ENCODE measurements at regions not wholly inside any gene's neighbourhood (a gene's known extent, or its start where the extent isn't known, plus 50 kb on each side); places are given as distances from the start of the nearest gene placed in this dataset.
"Not testable (repeated sequence)": the region's sequence is repeated elsewhere in the genome, so short reads cannot be mapped to it uniquely, and the experiment has no call there.

DNA sequence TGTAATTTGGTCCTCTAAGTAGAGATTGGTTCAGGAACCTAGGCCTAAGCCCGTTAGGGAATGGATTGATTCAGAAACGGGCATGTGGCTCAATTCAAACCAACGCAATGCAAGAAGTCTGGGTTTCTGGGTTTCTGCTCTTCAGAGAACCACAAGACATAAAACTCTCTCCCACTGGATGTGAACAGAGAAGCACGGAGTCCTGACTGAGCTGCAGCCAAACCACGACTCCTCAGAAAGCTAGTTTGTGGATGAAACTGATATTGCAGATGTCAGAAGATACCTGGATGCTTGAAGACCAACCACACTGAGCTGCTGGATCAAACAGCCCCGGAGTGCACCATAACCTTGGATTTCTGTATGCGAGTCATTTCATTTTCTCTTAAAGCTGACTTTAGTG, 50.0 kb downstream of the SOD2 start:
- Mint-ChIP-seq H3K9me3 (peaks cover under 1 to 35% (median 12%) of the 10 kb centered on the region in 7 donors), H3K27me3 (no peaks in the 10 kb centered on the region), H3K36me3 (peaks cover 18 to 20% of the 10 kb centered on the region in 2 donors), H3K27ac (no peak overlapping the region), H3K4me1 (no peaks in the 10 kb centered on the region), H3K4me3 (no peak overlapping the region)
- no peak for ATAC-seq (ENCODE audit: low read depth in 2 of 2)
- DNase-seq = no peak

DNA sequence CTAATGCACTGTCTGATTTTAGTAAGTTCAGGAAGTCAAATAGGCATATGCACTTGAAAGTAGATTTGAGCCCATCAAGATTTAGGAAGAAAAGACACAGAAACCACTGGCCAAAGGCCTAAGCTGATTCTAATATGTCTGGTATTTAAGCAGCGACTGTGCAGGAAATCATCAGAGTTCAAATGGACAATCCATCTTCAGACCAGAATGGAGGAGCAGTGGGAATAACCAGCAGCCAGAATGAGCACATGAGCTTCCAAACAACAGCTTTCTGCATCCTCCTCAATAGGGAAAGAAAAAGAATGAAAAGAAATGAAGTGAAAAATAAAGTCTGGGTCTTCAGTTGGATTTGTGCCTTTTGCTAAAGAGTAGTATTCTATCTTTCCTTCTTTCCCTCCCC, 50.6 kb downstream of the SOD2 start:
- Mint-ChIP-seq H3K27me3 (no peaks in the 10 kb centered on the region), H3K27ac (no peak overlapping the region), H3K4me1 (no peaks in the 10 kb centered on the region), H3K9me3 (peaks cover 4 to 38% (median 14%) of the 10 kb centered on the region in 7 donors), H3K36me3 (peaks cover 22 to 23% of the 10 kb centered on the region in 2 donors), H3K4me3 (no peak overlapping the region)
- DNase-seq = no peak
- ATAC-seq (ENCODE audit: low read depth in 2 of 2) = no peak

DNA sequence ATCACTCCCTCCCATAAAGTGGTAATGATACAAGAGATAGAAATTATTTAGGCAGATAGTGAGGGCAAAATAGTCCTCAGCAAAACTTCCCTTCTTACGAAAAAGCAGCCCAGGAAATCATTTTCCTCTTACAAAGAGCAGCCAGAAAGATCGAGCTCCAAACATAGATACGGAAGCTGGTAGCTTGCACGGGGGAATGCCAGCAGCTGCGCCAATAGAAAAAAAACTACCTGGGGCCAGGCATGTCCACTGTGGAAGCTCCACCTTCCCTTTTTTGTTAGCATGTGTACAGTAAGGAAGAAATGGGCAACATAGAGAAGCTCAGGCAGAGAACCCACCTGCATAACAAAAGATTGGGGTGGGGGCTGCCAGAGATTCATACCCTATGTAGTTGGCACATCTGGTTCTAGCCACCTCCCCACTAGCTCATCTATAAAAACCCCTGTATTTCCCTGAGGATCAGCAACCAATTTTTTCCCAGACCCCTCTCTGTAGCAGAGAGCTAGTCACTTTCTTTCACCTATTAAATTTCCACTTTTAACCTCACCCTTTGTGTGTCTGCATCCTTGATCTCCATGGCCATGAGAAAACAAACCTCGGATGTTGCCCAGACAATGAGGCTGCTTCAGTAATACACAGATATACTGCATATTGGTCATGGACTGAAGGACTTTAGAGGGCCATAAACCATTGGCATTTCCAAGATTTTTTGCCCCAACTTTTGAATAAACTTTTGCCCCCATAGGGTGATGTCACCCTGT, 52.1 kb downstream of the SOD2 start:
- Mint-ChIP-seq H3K4me3 (no peak overlapping the region), H3K27me3 (no peaks in the 10 kb centered on the region)
- ATAC-seq (ENCODE audit: low read depth in 2 of 2) = no peak

DNA sequence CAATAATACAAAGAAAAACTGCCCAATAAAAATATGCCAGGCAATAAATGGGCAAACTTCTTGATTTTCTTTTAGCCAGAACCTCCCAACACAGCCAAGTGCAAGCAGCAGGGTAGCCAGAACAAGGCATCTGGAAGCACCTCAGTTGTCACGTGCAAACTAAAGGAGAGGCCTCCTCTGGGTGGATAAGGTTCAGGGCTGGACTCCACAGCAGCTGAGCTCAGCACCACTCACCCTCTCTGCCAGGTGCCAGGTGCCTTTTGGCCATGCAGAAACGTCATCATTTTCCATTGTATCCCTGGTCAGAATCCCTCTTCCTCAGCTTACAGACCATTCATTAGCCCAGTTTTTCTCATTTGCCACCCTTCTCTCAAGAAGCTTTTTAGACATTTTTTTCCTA, 52.7 kb downstream of the SOD2 start:
- Mint-ChIP-seq H3K27ac (no peak overlapping the region), H3K9me3 (peaks cover 4 to 38% (median 14%) of the 10 kb centered on the region in 7 donors), H3K4me1 (no peaks in the 10 kb centered on the region), H3K36me3 (peaks cover 22 to 23% of the 10 kb centered on the region in 2 donors), H3K27me3 (no peaks in the 10 kb centered on the region), H3K4me3 (no peak overlapping the region)
- no peak for ATAC-seq (ENCODE audit: low read depth in 2 of 2)
- DNase-seq = no peak

More for the DNA sequence above, 52.1 kb downstream of the SOD2 start:
- Mint-ChIP-seq H3K4me1 (no peaks in the 10 kb centered on the region), H3K36me3 (peaks cover 22 to 23% of the 10 kb centered on the region in 2 donors), H3K27ac (no peak overlapping the region), H3K9me3 (peaks cover 4 to 38% (median 14%) of the 10 kb centered on the region in 7 donors)
- DNase-seq = no peak

DNA sequence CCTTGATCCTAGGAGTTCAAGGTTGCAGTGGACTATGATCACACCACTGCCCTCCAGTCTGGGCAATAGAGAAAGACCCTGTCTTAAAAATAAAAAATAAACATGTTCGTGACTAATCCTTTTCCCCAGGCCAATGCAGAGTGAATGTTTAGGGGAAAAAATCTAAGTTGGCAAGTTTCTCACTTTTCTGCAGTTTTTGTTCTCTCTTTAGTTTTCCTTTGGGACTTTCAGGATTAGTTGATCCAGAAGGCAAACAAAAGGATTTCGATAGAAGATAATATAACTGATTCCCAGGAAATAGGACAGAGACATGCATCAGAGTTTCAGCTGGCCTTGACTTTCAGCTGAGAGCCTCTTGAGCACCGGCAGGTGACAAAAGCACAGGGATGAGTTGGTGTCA, 53.3 kb downstream of the SOD2 start:
- ATAC-seq (ENCODE audit: low read depth in 2 of 2) = no peak
- no peaks in the 10 kb centered on the region for H3K4me1 Mint-ChIP-seq

DNA sequence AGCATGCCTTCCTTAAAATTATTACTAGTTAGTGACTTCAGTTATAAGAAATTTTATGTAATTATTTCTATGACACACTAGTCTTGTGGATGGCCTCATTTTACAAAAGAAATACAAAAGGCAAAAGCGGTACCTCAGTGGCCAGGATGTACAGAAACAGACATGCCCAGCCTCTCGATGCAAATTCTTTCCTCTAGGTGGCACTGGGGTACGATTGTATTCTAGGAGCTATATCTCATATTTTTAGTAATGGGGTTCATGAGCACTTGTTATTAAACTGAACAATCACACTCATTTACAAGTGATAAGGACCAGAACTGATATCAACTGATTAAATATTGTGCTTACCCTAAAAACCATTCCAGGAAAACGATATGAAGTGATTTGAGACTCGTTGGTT, 59.8 kb downstream of the SOD2 start:
- Mint-ChIP-seq H3K4me3 (no peak overlapping the region), H3K9me3 (peaks cover 0 to 5% (median 3%) of the 10 kb centered on the region in 7 donors), H3K36me3 (peaks cover 10 to 21% of the 10 kb centered on the region in 2 donors), H3K27ac (no peak overlapping the region), H3K27me3 (no peaks in the 10 kb centered on the region), H3K4me1 (no peaks in the 10 kb centered on the region)
- no peak for ATAC-seq (ENCODE audit: low read depth in 2 of 2)
- no peak for DNase-seq

More for the DNA sequence above, 53.3 kb downstream of the SOD2 start:
- no peak for DNase-seq
- Mint-ChIP-seq H3K9me3 (peaks cover 4 to 38% (median 14%) of the 10 kb centered on the region in 7 donors), H3K27me3 (no peaks in the 10 kb centered on the region), H3K4me3 (no peak overlapping the region), H3K27ac (no peak overlapping the region), H3K36me3 (peaks cover 22 to 23% of the 10 kb centered on the region in 2 donors)

DNA sequence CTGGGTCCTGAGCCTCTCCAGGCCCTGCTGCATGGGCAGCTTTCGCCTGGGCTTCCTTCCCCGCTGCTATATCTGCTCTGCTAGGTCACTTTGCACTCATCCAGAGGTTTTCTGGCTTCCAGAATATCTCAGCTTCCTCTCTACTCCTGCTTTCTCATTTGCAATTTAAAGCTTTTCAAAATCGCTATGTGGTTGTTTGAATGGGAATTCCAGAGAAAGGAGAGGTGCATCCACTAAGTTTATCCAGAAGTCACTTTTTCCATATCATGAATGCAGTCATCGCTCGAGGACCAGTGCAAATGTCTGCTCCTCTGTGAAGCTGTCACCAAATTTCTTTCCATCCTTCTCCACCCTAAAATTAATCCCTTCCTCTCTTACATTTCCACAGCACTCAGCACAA, 61.2 kb downstream of the SOD2 start:
- ATAC-seq (ENCODE audit: low read depth in 2 of 2) = no peak
- DNase-seq = no peak
- peaks cover 0 to 2% (median 0%) of the 10 kb centered on the region in 7 donors for H3K9me3 Mint-ChIP-seq

DNA sequence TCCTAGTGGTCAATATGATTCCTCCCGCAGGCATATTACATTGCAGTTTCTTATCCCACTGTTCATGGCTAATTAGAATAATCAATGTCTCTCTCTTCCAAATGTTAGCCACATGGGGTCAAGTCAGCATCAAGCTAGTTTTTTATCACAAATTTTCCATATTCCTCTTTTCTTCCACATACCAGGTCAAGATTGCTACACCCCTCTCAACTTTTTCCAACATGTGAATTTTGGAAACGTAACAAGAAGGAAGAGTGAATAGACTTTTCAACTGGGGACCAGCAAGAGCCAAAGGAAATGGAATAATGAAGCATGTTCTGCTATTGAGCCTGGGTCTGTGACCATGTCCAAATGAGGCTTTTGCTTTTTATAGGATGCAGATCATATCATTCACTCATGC, 65.1 kb downstream of the SOD2 start:
- H3K27me3 Mint-ChIP-seq = no peaks in the 10 kb centered on the region
- H3K4me1 Mint-ChIP-seq = no peaks in the 10 kb centered on the region
- peaks cover 6 to 15% of the 10 kb centered on the region in 2 donors for H3K36me3 Mint-ChIP-seq
- H3K9me3 Mint-ChIP-seq = peaks cover 0 to 2% (median 0%) of the 10 kb centered on the region in 7 donors
- ATAC-seq (ENCODE audit: low read depth in 2 of 2) (no peak), DNase-seq (no peak)
- H3K27ac Mint-ChIP-seq = no peak overlapping the region
- H3K4me3 Mint-ChIP-seq = no peak overlapping the region

More for the DNA sequence above, 61.2 kb downstream of the SOD2 start:
- no peak overlapping the region for H3K27ac Mint-ChIP-seq
- no peaks in the 10 kb centered on the region for H3K27me3 Mint-ChIP-seq
- no peaks in the 10 kb centered on the region for H3K4me1 Mint-ChIP-seq
- no peak overlapping the region for H3K4me3 Mint-ChIP-seq
- H3K36me3 Mint-ChIP-seq = peaks cover 6 to 15% of the 10 kb centered on the region in 2 donors

DNA sequence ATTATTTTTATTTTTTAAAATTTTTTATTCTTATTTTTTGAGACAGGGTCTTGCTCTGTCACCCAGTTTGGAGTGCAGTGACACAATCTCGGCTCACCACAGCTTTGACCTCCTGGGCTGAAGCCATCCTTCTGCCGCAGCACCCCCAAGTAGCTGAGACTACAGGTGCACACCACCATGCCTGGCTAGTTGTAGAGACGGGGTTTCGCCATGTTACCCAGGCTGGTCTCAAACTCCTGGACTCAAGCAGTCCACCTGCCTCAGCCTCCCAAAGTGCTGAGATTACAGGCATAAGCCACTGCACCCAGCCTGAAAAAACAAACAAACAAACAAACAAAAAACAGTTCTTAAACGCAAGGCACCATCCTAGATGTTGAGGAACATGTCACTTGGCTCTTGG, 66.5 kb downstream of the SOD2 start:
- not testable (repeated sequence) for ATAC-seq (ENCODE audit: low read depth in 2 of 2)

DNA sequence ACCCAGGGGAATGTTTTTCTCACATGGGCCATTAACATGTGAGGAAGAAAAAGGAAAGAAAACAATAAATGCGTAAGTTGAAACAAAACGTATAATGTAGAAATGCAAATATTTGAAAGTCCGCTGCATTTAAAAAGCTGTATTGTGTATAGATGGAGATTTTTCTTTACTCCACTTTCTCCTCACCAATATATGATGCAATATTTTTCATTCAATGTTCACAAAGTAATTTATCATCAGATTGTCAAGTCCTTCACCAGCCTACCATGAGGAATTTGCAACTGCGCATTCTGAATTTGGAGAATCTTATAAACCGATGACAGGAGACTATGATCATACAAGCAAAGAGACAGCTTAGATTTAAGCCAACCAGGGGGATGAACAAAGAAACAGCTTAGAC, 69.9 kb downstream of the SOD2 start:
- DNase-seq = no peak
- peaks cover 0 to 17% (median 6%) of the 10 kb centered on the region in 3 donors for H3K27me3 Mint-ChIP-seq
- no peak for ATAC-seq (ENCODE audit: low read depth in 2 of 2)
- no peak overlapping the region for H3K27ac Mint-ChIP-seq
- no peak overlapping the region for H3K4me3 Mint-ChIP-seq
- H3K9me3 Mint-ChIP-seq = peaks cover 0 to 8% (median 5%) of the 10 kb centered on the region in 7 donors
- H3K36me3 Mint-ChIP-seq = peaks cover 4 to 7% of the 10 kb centered on the region in 2 donors
- no peaks in the 10 kb centered on the region for H3K4me1 Mint-ChIP-seq

More for the DNA sequence above, 66.5 kb downstream of the SOD2 start:
- DNase-seq, H3K9me3 Mint-ChIP-seq, H3K4me1 Mint-ChIP-seq, H3K4me3 Mint-ChIP-seq, H3K27ac Mint-ChIP-seq, H3K27me3 Mint-ChIP-seq: not testable (repeated sequence)
- peaks cover 0 to 14% of the 10 kb centered on the region in 2 donors for H3K36me3 Mint-ChIP-seq

DNA sequence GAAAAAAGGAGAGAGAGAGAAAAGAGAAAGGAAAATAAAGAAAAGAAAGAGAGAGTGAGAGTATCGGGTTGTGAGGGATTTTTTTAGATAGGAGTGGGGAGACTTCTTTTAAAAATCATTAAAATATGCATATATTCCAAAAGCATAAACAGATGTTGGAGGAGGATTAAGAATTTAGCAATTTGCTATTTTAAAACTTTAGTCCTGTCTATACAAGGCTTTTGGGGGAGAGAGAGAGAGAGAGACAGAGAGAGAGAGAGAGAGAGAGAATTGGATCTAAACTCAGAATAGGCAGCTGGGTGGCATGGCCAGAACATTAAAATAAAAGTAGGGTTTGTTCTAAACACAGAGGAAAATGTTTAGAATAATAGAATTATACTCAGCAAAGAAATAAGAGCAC, 72.1 kb downstream of the SOD2 start:
- Mint-ChIP-seq H3K4me1 (no peaks in the 10 kb centered on the region), H3K27me3 (peaks cover 0 to 17% (median 6%) of the 10 kb centered on the region in 3 donors), H3K36me3 (peaks cover 15 to 28% of the 10 kb centered on the region in 2 donors), H3K9me3 (peaks cover 11 to 31% (median 25%) of the 10 kb centered on the region in 7 donors), H3K4me3 (no peak overlapping the region), H3K27ac (peak overlapping the region in 1 of 6 donors; percentile 33)
- no peak for DNase-seq
- no peak for ATAC-seq (ENCODE audit: low read depth in 2 of 2)

DNA sequence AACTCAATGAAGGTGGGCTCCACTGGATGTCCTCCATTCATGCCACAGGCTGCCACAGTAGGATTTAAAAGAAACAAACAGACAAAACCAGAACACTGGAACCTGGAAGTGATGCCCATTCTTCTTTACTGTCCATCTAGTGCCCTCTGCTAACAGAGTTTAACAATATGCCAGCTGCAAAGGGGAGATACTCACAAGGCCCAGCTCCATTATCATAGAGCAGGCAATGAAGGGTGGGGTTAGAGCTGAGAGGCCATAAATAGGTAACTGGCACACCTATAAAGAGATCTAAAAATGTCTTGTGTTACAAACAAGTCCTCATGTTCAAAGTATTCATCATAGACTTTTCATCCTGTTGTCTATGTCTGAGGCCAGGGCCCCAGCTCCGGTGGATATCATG, 75.6 kb downstream of the SOD2 start:
- Mint-ChIP-seq H3K36me3 (peaks cover 21 to 36% of the 10 kb centered on the region in 2 donors), H3K9me3 (peaks cover 11 to 60% (median 42%) of the 10 kb centered on the region in 7 donors)
- DNase-seq = no peak

DNA sequence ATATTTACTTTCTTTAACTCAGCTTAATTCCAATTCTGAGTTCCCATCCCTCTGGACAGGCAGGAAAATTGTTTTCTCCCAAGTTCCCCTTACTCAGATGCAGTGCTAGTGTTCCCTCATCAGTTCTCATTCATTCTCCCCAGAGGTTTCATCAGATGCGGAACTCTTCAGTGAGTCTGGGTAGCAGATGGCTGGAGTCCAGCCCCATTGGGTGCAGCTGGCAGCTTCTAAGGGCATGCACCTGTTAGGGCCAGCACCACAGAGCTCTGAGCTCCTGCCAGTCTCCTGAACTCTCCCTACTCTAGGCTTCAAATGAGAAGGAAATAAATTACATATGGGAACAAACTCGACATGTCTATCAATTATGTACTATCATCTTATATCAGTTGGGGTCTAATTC, 76.6 kb downstream of the SOD2 start:
- no peak for DNase-seq

More for the DNA sequence above, 75.6 kb downstream of the SOD2 start:
- no peaks in the 10 kb centered on the region for H3K4me1 Mint-ChIP-seq
- peaks cover 0 to 17% (median 6%) of the 10 kb centered on the region in 3 donors for H3K27me3 Mint-ChIP-seq
- no peak for ATAC-seq (ENCODE audit: low read depth in 2 of 2)
- no peak overlapping the region for H3K4me3 Mint-ChIP-seq
- H3K27ac Mint-ChIP-seq = no peak overlapping the region

DNA sequence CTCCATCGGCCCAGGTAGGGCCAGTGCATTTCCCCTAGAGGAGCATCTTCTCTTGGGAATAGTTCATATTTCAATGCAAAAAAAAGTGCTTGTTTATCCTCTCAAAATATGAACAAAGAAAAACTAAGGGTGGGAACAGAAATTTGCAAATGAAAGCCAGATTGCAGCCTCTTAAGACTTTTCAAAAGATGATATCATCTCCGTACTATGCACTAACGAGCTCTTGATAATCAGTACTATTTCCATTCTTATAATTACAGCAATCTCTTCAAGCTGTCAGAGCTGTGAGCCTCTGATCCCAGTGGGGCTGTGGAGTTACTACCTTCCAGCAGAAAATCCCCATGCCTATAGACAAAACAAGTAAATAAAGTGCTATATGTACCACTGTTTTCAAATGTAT, 77.1 kb downstream of the SOD2 start:
- peaks cover 0 to 16% (median 6%) of the 10 kb centered on the region in 3 donors for H3K27me3 Mint-ChIP-seq
- no peak for DNase-seq
- H3K9me3 Mint-ChIP-seq = peaks cover 11 to 60% (median 43%) of the 10 kb centered on the region in 7 donors
- no peak for ATAC-seq (ENCODE audit: low read depth in 2 of 2)
- H3K36me3 Mint-ChIP-seq = peaks cover 21 to 36% of the 10 kb centered on the region in 2 donors
- H3K27ac Mint-ChIP-seq = no peak overlapping the region
- H3K4me3 Mint-ChIP-seq = no peak overlapping the region
- no peaks in the 10 kb centered on the region for H3K4me1 Mint-ChIP-seq

More for the DNA sequence above, 76.6 kb downstream of the SOD2 start:
- H3K36me3 Mint-ChIP-seq = peaks cover 21 to 36% of the 10 kb centered on the region in 2 donors
- peaks cover 11 to 60% (median 43%) of the 10 kb centered on the region in 7 donors for H3K9me3 Mint-ChIP-seq
- no peaks in the 10 kb centered on the region for H3K4me1 Mint-ChIP-seq
- no peak overlapping the region for H3K4me3 Mint-ChIP-seq
- H3K27me3 Mint-ChIP-seq = peaks cover 0 to 17% (median 6%) of the 10 kb centered on the region in 3 donors
- ATAC-seq (ENCODE audit: low read depth in 2 of 2) = no peak
- no peak overlapping the region for H3K27ac Mint-ChIP-seq

All from naive B cell (primary cell).